ENCODE measurements at regions not wholly inside any gene's neighbourhood (a gene's known extent, or its start where the extent isn't known, plus 50 kb on each side); places are given as distances from the start of the nearest gene placed in this dataset.

DNA sequence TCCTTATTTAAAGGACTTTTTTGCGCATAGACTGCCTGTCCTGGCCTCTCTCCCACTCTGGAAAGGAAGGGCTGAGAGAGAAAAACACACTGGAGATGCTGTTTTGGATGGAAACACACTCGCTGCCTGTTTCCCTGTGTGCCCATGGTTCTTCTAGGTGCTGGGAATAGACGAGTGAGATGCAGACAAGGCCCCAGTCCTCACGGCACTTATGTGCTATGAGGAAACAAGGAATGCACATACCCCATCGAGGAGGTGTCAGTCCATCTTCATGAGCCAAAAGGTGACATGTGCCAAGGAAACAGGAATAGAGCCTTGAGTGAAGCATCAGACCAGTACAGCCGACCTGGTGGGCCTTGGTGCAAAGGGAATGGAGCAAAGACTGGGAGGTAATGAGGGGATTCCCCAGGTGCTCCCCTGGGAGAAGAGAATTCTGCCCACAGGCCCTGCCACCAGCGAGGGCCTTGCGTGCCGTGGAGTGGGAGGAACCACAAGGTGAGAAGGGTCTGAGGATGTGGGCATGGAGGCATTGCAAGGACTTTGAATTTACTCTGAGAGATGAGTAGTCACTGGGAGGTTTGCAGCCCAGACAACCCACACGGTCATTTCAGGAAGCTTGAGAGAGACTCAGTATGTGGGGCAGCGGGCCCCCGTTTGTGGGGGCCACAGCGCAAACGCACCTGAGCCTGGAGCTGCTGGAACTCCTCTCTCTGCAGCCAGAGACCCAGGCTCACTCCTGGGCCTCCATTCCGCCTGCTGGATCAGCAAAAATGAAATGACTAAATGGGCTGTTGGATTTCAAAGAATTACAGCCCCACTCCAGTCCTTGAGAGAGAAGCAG lies 197.5 kb upstream of the COPS8 start:
- H3K9me3 ChIP-seq (ENCODE audit: control insufficient read depth, insufficient read depth, low read length) = no peaks in the 10 kb centered on the region
- no peaks in the 10 kb centered on the region for H3K4me1 ChIP-seq (ENCODE audit: control insufficient read depth, insufficient read depth, low read length)
- H3K36me3 ChIP-seq (ENCODE audit: control insufficient read depth, insufficient read depth, low read length) = no peaks in the 10 kb centered on the region
- H3K9ac ChIP-seq (ENCODE audit: low read depth, low read length) = no peak overlapping the region
- H3K4me3 ChIP-seq (ENCODE audit: low read depth, low read length) = no peak overlapping the region
- no peaks in the 10 kb centered on the region for H3K27me3 ChIP-seq (ENCODE audit: control insufficient read depth, insufficient read depth, low read length)

DNA sequence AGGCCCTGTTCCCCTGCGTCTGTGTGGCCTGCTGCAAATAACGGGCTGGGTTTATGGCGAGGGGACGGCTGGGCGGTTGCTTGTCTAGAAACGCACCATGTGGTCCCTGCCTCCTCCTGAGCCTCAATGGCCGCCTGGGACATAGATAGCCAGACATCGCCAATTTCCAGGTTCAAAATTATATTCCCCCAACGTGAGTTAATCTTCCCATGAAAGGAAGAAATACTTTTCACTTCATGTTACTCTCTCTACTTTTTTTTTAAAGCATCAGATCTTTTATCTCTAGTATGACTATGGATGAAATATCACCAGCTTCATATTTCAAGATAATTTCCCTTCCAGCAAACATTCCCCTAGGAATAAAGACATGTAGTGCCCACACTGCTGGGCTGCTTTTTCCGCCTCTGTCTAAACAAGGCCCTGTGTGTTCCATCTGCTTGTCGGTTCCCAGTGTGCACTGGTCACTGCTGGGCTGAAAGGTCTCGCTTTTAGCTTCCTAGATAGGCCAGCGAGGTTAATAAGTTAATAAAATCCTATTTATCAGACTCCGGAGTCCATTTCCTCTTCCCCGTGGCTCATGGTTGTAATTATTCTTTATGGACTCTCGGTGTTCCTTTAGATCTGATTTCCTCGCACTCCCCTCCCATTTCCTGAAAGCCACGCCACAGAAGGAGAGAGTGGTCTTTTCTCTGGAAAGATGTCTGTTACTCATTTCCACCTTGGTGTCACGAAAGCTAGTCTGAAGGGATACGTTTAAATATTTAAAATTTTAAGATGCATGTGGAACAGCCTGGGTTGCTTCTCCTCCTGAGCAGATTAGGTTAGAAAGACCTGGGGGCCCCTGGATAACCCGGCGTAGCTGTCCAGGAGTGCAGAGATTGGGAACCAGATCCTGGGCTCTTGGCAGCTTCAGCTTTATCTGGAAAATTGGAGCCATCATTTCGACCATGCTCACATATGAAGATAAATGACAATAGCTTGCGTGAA lies 196.6 kb upstream of the COPS8 start:
- Histone ChIP-seq H3K4me1 (ENCODE audit: control insufficient read depth, insufficient read depth, low read length) (no peaks in the 10 kb centered on the region), H3K36me3 (ENCODE audit: control insufficient read depth, insufficient read depth, low read length) (no peaks in the 10 kb centered on the region), H3K4me3 (ENCODE audit: low read depth, low read length) (no peak overlapping the region), H3K27me3 (ENCODE audit: control insufficient read depth, insufficient read depth, low read length) (no peaks in the 10 kb centered on the region), H3K9me3 (ENCODE audit: control insufficient read depth, insufficient read depth, low read length) (no peaks in the 10 kb centered on the region), H3K9ac (ENCODE audit: low read depth, low read length) (no peak overlapping the region)

GRCh38 chr2:236889791-236890704 lies 195.6 kb upstream of the COPS8 start:
- Histone ChIP-seq H3K4me3 (ENCODE audit: low read depth, low read length) (no peak overlapping the region), H3K9me3 (ENCODE audit: control insufficient read depth, insufficient read depth, low read length) (no peaks in the 10 kb centered on the region)

GRCh38 chr2:236892721-236893120 lies 193.0 kb upstream of the COPS8 start:
- Histone ChIP-seq H3K4me1 (ENCODE audit: control insufficient read depth, insufficient read depth, low read length) (no peaks in the 10 kb centered on the region), H3K36me3 (ENCODE audit: control insufficient read depth, insufficient read depth, low read length) (no peaks in the 10 kb centered on the region), H3K9ac (ENCODE audit: low read depth, low read length) (no peak overlapping the region), H3K27me3 (ENCODE audit: control insufficient read depth, insufficient read depth, low read length) (no peaks in the 10 kb centered on the region), H3K4me3 (ENCODE audit: low read depth, low read length) (no peak overlapping the region), H3K9me3 (ENCODE audit: control insufficient read depth, insufficient read depth, low read length) (no peaks in the 10 kb centered on the region)

More at GRCh38 chr2:236889791-236890704, 195.6 kb upstream of the COPS8 start:
- H3K36me3 ChIP-seq (ENCODE audit: control insufficient read depth, insufficient read depth, low read length) = no peaks in the 10 kb centered on the region
- H3K4me1 ChIP-seq (ENCODE audit: control insufficient read depth, insufficient read depth, low read length) = no peaks in the 10 kb centered on the region
- H3K27me3 ChIP-seq (ENCODE audit: control insufficient read depth, insufficient read depth, low read length) = no peaks in the 10 kb centered on the region
- no peak overlapping the region for H3K9ac ChIP-seq (ENCODE audit: low read depth, low read length)

DNA sequence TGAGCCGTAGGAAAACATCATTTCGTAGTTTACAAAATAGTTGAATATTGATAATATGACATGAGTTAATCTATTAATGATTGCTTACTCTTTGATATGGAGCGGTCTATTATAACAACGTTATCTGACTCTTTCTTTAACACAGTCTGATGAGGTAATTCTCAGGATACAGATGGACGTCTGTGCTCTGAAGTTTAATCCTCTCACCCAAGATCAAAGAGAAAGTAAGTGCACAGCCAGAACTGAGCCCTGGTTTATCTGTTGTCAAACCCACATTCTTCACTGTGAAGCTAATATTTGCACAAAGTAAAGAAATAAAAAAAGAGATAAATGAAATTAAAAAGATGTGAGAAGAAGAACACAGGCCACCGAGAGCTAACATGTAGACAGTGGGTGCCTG lies 190.9 kb upstream of the COPS8 start:
- Histone ChIP-seq H3K9ac (ENCODE audit: low read depth, low read length) (no peak overlapping the region), H3K27me3 (ENCODE audit: control insufficient read depth, insufficient read depth, low read length) (no peaks in the 10 kb centered on the region), H3K4me3 (ENCODE audit: low read depth, low read length) (no peak overlapping the region), H3K9me3 (ENCODE audit: control insufficient read depth, insufficient read depth, low read length) (no peaks in the 10 kb centered on the region), H3K36me3 (ENCODE audit: control insufficient read depth, insufficient read depth, low read length) (no peaks in the 10 kb centered on the region), H3K4me1 (ENCODE audit: control insufficient read depth, insufficient read depth, low read length) (no peaks in the 10 kb centered on the region)

GRCh38 chr2:236895497-236895896 lies 190.2 kb upstream of the COPS8 start:
- Histone ChIP-seq H3K36me3 (ENCODE audit: control insufficient read depth, insufficient read depth, low read length) (no peaks in the 10 kb centered on the region), H3K4me1 (ENCODE audit: control insufficient read depth, insufficient read depth, low read length) (no peaks in the 10 kb centered on the region), H3K9me3 (ENCODE audit: control insufficient read depth, insufficient read depth, low read length) (no peaks in the 10 kb centered on the region), H3K27me3 (ENCODE audit: control insufficient read depth, insufficient read depth, low read length) (no peaks in the 10 kb centered on the region), H3K4me3 (ENCODE audit: low read depth, low read length) (no peak overlapping the region), H3K9ac (ENCODE audit: low read depth, low read length) (no peak overlapping the region)

GRCh38 chr2:236896688-236897087 lies 189.0 kb upstream of the COPS8 start:
- Histone ChIP-seq H3K9ac (ENCODE audit: low read depth, low read length) (no peak overlapping the region), H3K4me1 (ENCODE audit: control insufficient read depth, insufficient read depth, low read length) (no peaks in the 10 kb centered on the region), H3K4me3 (ENCODE audit: low read depth, low read length) (no peak overlapping the region), H3K36me3 (ENCODE audit: control insufficient read depth, insufficient read depth, low read length) (no peaks in the 10 kb centered on the region), H3K27me3 (ENCODE audit: control insufficient read depth, insufficient read depth, low read length) (no peaks in the 10 kb centered on the region), H3K9me3 (ENCODE audit: control insufficient read depth, insufficient read depth, low read length) (no peaks in the 10 kb centered on the region)

DNA sequence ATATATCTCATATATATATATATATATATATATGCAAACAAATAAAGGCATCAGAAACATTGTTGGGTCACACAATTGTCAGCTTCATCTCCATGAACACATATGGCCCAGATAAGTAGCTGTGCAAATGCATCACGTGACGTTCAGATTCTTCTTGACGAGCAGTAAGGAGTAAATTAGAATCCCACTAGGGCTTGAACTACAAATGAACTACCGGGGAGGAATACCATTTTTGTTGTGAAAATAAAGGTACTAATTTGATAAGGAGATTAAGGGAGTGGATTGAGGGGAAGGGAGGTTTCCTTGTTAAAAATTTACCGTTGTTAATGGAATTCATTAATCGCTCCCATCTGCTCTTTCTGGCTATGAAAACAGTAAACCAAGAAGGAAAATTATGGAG lies 186.5 kb upstream of the COPS8 start:
- Histone ChIP-seq H3K9ac (ENCODE audit: low read depth, low read length) (no peak overlapping the region), H3K4me3 (ENCODE audit: low read depth, low read length) (no peak overlapping the region), H3K36me3 (ENCODE audit: control insufficient read depth, insufficient read depth, low read length) (no peaks in the 10 kb centered on the region), H3K27me3 (ENCODE audit: control insufficient read depth, insufficient read depth, low read length) (no peaks in the 10 kb centered on the region), H3K9me3 (ENCODE audit: control insufficient read depth, insufficient read depth, low read length) (no peaks in the 10 kb centered on the region), H3K4me1 (ENCODE audit: control insufficient read depth, insufficient read depth, low read length) (no peaks in the 10 kb centered on the region)

- no peaks in the 10 kb centered on the region for H3K9me3 ChIP-seq (ENCODE audit: control insufficient read depth, insufficient read depth, low read length)
- no peak overlapping the region for H3K9ac ChIP-seq (ENCODE audit: low read depth, low read length)
- H3K27me3 ChIP-seq (ENCODE audit: control insufficient read depth, insufficient read depth, low read length) = no peaks in the 10 kb centered on the region
- H3K4me3 ChIP-seq (ENCODE audit: low read depth, low read length) = no peak overlapping the region
- no peaks in the 10 kb centered on the region for H3K4me1 ChIP-seq (ENCODE audit: control insufficient read depth, insufficient read depth, low read length)
- no peaks in the 10 kb centered on the region for H3K36me3 ChIP-seq (ENCODE audit: control insufficient read depth, insufficient read depth, low read length)
Measured at GRCh38 chr2:236899950-236900640, 185.6 kb upstream of the COPS8 start.

DNA sequence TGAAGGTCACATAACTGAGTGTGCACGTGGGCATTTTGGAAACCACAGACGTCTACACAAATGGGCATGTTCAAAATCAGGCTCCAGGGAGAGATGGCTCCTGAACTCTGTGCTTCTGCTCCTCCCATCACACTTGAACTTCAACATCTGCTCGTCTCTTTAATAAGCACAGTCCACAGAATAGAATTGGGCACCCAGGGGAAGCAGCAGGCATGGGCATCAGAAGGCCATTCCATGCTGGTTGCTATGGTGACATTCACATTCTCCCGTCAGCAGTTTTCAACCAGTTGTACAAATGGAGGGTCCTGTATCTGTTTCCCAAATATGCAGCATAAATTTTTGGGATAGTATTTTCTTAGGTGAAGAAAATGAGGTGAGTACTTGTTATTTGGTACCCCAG lies 183.7 kb upstream of the COPS8 start:
- Histone ChIP-seq H3K4me1 (ENCODE audit: control insufficient read depth, insufficient read depth, low read length) (no peaks in the 10 kb centered on the region), H3K9ac (ENCODE audit: low read depth, low read length) (no peak overlapping the region), H3K9me3 (ENCODE audit: control insufficient read depth, insufficient read depth, low read length) (no peaks in the 10 kb centered on the region), H3K27me3 (ENCODE audit: control insufficient read depth, insufficient read depth, low read length) (no peaks in the 10 kb centered on the region), H3K36me3 (ENCODE audit: control insufficient read depth, insufficient read depth, low read length) (no peaks in the 10 kb centered on the region), H3K4me3 (ENCODE audit: low read depth, low read length) (no peak overlapping the region)

GRCh38 chr2:236903978-236904377 lies 181.7 kb upstream of the COPS8 start:
- H3K9me3 ChIP-seq (ENCODE audit: control insufficient read depth, insufficient read depth, low read length) = no peaks in the 10 kb centered on the region
- no peak overlapping the region for H3K9ac ChIP-seq (ENCODE audit: low read depth, low read length)
- no peaks in the 10 kb centered on the region for H3K4me1 ChIP-seq (ENCODE audit: control insufficient read depth, insufficient read depth, low read length)
- no peaks in the 10 kb centered on the region for H3K36me3 ChIP-seq (ENCODE audit: control insufficient read depth, insufficient read depth, low read length)
- no peaks in the 10 kb centered on the region for H3K27me3 ChIP-seq (ENCODE audit: control insufficient read depth, insufficient read depth, low read length)
- H3K4me3 ChIP-seq (ENCODE audit: low read depth, low read length) = no peak overlapping the region
